ENCODE measurements at regions not wholly inside any gene's neighbourhood (a gene's known extent, or its start where the extent isn't known, plus 50 kb on each side); places are given as distances from the start of the nearest gene placed in this dataset.

DNA sequence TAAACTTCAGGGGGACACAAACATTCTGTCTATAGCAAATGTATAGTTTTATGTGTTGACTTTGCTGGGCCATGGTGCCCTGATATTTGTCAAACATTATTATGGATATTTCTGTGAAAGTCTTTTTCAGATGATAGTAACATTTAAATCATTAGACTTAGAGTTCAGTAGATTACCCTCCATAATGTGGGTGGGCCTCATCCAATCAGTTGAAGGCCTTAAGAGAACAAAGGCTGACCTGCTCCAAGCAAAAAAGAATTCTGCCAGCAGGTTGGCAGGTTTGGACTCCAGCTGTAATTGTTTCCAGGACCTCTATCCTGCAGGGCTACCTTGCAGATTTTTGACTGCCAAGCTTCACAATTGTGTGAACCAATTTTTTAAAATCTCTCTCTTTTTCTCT, 1250.9 kb downstream of the ROBO1 start:
- H3K9me3 ChIP-seq (ENCODE audit: severe bottlenecking) = no peaks in the 10 kb centered on the region
- H3K27ac ChIP-seq (ENCODE audit: poor library complexity, severe bottlenecking) = no peak overlapping the region
- TF ChIP-seq, protein P1, sequence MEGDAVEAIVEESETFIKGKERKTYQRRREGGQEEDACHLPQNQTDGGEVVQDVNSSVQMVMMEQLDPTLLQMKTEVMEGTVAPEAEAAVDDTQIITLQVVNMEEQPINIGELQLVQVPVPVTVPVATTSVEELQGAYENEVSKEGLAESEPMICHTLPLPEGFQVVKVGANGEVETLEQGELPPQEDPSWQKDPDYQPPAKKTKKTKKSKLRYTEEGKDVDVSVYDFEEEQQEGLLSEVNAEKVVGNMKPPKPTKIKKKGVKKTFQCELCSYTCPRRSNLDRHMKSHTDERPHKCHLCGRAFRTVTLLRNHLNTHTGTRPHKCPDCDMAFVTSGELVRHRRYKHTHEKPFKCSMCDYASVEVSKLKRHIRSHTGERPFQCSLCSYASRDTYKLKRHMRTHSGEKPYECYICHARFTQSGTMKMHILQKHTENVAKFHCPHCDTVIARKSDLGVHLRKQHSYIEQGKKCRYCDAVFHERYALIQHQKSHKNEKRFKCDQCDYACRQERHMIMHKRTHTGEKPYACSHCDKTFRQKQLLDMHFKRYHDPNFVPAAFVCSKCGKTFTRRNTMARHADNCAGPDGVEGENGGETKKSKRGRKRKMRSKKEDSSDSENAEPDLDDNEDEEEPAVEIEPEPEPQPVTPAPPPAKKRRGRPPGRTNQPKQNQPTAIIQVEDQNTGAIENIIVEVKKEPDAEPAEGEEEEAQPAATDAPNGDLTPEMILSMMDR (IDR thresholded peaks at IDR 0.05; ENCODE audit: poor library complexity, severe bottlenecking) = no peak
- no peak overlapping the region for H3K4me3 ChIP-seq (ENCODE audit: severe bottlenecking)
- H3K36me3 ChIP-seq (ENCODE audit: low read depth) = no peaks in the 10 kb centered on the region
- ATAC-seq (ENCODE audit: low read depth) = no peak
- DNase-seq (ENCODE audit: low spot score) = no peak
- H3K4me1 ChIP-seq (ENCODE audit: insufficient read depth, poor library complexity, severe bottlenecking) = no peaks in the 10 kb centered on the region
- no peaks in the 10 kb centered on the region for H3K27me3 ChIP-seq (ENCODE audit: insufficient read depth, poor library complexity, severe bottlenecking)

DNA sequence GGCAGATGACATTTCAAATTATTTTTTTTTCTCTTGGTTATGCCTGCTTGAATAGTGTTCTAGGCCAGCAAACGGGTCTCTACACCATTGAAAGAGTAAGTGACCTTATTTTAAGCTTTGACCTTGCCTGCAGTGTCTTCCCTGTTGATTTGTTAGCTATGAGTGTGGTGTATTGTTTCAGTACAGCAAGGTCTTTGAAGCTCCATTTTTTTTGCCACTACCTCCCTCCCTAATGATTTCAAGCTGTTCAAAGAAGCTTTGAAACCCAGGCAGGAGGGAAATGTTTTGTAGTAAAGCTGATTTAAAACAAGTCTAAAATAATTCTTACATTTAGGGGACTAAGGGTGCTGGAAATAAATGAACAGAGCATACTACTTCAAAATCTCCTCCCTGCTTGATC, 1249.8 kb downstream of the ROBO1 start:
- no peaks in the 10 kb centered on the region for H3K9me3 ChIP-seq (ENCODE audit: severe bottlenecking)
- no peaks in the 10 kb centered on the region for H3K27me3 ChIP-seq (ENCODE audit: insufficient read depth, poor library complexity, severe bottlenecking)
- no peaks in the 10 kb centered on the region for H3K4me1 ChIP-seq (ENCODE audit: insufficient read depth, poor library complexity, severe bottlenecking)
- no peak overlapping the region for H3K4me3 ChIP-seq (ENCODE audit: severe bottlenecking)
- no peaks in the 10 kb centered on the region for H3K36me3 ChIP-seq (ENCODE audit: low read depth)
- DNase-seq (ENCODE audit: low spot score) (no peak), ATAC-seq (ENCODE audit: low read depth) (no peak)
- no peak overlapping the region for H3K27ac ChIP-seq (ENCODE audit: poor library complexity, severe bottlenecking)
- TF ChIP-seq, protein P1 (IDR thresholded peaks at IDR 0.05; ENCODE audit: poor library complexity, severe bottlenecking) = no peak

DNA sequence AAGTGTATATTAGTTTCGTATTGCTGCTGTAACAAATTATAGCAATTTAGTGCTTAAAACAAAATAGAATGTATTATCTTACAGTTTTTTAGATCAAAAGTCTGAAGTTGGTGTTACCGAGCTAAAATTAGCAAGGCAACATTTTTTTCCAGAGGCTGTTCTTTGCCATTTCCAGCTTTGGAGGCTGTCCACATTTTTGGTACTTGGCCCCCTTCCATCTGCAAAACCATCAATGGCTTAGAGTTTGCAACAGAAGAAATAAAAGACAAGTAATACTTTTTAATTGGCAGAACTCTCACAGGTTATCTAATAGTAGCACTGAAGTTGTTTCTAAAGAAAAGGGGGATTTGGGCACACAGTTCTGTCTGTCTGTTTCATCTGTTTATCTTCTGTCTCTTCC, 1248.5 kb downstream of the ROBO1 start:
- Histone ChIP-seq H3K9me3 (ENCODE audit: severe bottlenecking) (no peaks in the 10 kb centered on the region), H3K36me3 (ENCODE audit: low read depth) (no peaks in the 10 kb centered on the region), H3K4me1 (ENCODE audit: insufficient read depth, poor library complexity, severe bottlenecking) (no peaks in the 10 kb centered on the region), H3K4me3 (ENCODE audit: severe bottlenecking) (no peak overlapping the region), H3K27ac (ENCODE audit: poor library complexity, severe bottlenecking) (no peak overlapping the region), H3K27me3 (ENCODE audit: insufficient read depth, poor library complexity, severe bottlenecking) (no peaks in the 10 kb centered on the region)
- TF ChIP-seq, protein P1 (IDR thresholded peaks at IDR 0.05; ENCODE audit: poor library complexity, severe bottlenecking) = no peak
- no peak for DNase-seq (ENCODE audit: low spot score)
- no peak for ATAC-seq (ENCODE audit: low read depth)

DNA sequence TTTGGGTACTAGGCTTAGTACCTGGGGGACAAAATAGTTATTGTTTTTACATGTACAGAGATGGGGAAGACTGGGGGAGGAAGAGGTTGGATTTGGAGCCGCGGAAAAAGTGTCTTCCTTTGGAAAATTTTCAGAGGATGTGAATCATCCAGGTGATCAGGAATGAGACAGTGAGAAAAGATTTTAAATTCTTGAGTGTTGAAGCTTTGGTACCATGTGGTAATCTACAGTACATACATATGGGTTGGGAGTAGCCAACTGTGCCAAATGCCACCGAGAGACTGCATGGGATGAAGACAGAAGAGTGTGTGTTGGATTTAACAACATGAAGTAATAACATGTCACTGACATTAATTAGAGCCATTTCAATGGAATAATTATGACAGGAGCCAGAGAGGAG, 1238.2 kb downstream of the ROBO1 start:
- H3K4me1 ChIP-seq (ENCODE audit: insufficient read depth, poor library complexity, severe bottlenecking) = peaks cover 13% of the 10 kb centered on the region
- ATAC-seq (ENCODE audit: low read depth) = peak; percentile 87
- TF ChIP-seq, protein P1 (IDR thresholded peaks at IDR 0.05; ENCODE audit: poor library complexity, severe bottlenecking) = no peak
- no peaks in the 10 kb centered on the region for H3K27me3 ChIP-seq (ENCODE audit: insufficient read depth, poor library complexity, severe bottlenecking)
- H3K9me3 ChIP-seq (ENCODE audit: severe bottlenecking) = no peaks in the 10 kb centered on the region
- H3K27ac ChIP-seq (ENCODE audit: poor library complexity, severe bottlenecking) = no peak overlapping the region
- no peaks in the 10 kb centered on the region for H3K36me3 ChIP-seq (ENCODE audit: low read depth)
- H3K4me3 ChIP-seq (ENCODE audit: severe bottlenecking) = no peak overlapping the region
- no peak for DNase-seq (ENCODE audit: low spot score)

DNA sequence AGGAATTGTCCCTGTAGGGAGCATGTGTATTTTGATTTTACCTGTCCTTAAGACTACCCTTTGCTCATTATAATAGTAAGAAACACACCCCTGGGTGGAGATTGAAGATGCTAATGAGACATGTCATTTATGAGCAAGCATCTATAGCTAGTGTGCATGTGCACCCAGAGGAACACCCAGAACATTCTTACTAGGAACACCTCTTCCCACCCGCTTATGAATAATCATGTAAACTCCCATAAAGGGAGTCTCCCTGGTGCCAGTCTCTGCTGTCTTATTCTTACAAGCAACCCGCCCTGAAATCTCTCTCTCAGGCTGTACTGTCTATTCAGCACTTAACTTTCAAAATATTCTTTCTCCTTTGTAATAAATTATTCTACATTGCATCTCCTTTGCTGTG, 1227.3 kb downstream of the ROBO1 start:
- TF ChIP-seq, protein P1 (IDR thresholded peaks at IDR 0.05; ENCODE audit: poor library complexity, severe bottlenecking) = no peak
- ATAC-seq (ENCODE audit: low read depth) = no peak
- Histone ChIP-seq H3K9me3 (ENCODE audit: severe bottlenecking) (no peaks in the 10 kb centered on the region), H3K27ac (ENCODE audit: poor library complexity, severe bottlenecking) (no peak overlapping the region), H3K27me3 (ENCODE audit: insufficient read depth, poor library complexity, severe bottlenecking) (no peaks in the 10 kb centered on the region), H3K36me3 (ENCODE audit: low read depth) (no peaks in the 10 kb centered on the region), H3K4me1 (ENCODE audit: insufficient read depth, poor library complexity, severe bottlenecking) (no peaks in the 10 kb centered on the region), H3K4me3 (ENCODE audit: severe bottlenecking) (no peak overlapping the region)
- no peak for DNase-seq (ENCODE audit: low spot score)
